ENCODE measurements at regions not wholly inside any gene's neighbourhood (a gene's known extent, or its start where the extent isn't known, plus 50 kb on each side); places are given as distances from the start of the nearest gene placed in this dataset.
A peak's percentile ranks its signal among the peaks of the same experiment; 100 is the strongest.

GRCh38 chr5:12648558-12648957 is 744.3 kb upstream of the CTNND2 start:
- peaks cover 0 to 13% (median 0%) of the 10 kb centered on the region in 4 experiments; a peak in 3 of 8 replicates for H3K36me3 ChIP-seq (ENCODE audit: control insufficient read depth in 2 of 4, insufficient read depth in 4 of 4, low read length in 3 of 4)
- WGBS, 2 experiments (ENCODE audit: extremely low coverage in 1 of 2, insufficient coverage in 1 of 2, insufficient read length in 1 of 2, insufficient replicate concordance in 2 of 2, low coverage in 1 of 2, low lambda C conversion rate in 2 of 2, missing lambda C conversion rate in 1 of 2) = 83% methylated on average over 1 of the region's 1 CpG; no CpG with 5 or more reads in 1 of the 2 experiments
- H3K27me3 ChIP-seq (replicated peaks in 1 of 4; ENCODE audit: control insufficient read depth in 3 of 4, extremely low read depth in 1 of 4, insufficient read depth in 3 of 4, low read length in 3 of 4) = no peaks in the 10 kb centered on the region
- H3K79me2 ChIP-seq (ENCODE audit: control insufficient read depth in 1 of 2, insufficient read depth in 2 of 2, low read length in 2 of 2) = no peaks in the 10 kb centered on the region
- DNase-seq (ENCODE audit: low read depth in 1 of 2, low spot score in 2 of 2) (no peak), FAIRE-seq (no peak)
- H3K9me3 ChIP-seq (ENCODE audit: insufficient read depth in 2 of 2, low read depth in 1 of 2, low read length in 1 of 2) = no peaks in the 10 kb centered on the region
- H2BK15ac ChIP-seq (ENCODE audit: low read length) = no peak overlapping the region
- no peaks in the 10 kb centered on the region; a peak in 1 of 7 replicates for H3K4me1 ChIP-seq (replicated peaks in 1 of 4; ENCODE audit: control insufficient read depth in 3 of 4, insufficient read depth in 4 of 4, low read length in 3 of 4)
- H4K8ac ChIP-seq (ENCODE audit: extremely low read depth, insufficient read depth, low read length) = no peak overlapping the region
- H3K56ac ChIP-seq (replicated peaks; ENCODE audit: insufficient read length, low read depth, low read length) = no peak overlapping the region
- peaks cover 1% of the 10 kb centered on the region in 2 experiments for H4K20me1 ChIP-seq (replicated peaks in 1 of 2; ENCODE audit: control insufficient read depth in 1 of 2, insufficient read depth in 2 of 2, low read length in 2 of 2)
- no peak overlapping the region for H4K91ac ChIP-seq (replicated peaks; ENCODE audit: insufficient read length, low read length)
- no peak overlapping the region for H2AK5ac ChIP-seq (ENCODE audit: low read depth, low read length)
- TF ChIP-seq HDAC2 (IDR thresholded peaks at IDR 0.05; ENCODE audit: borderline replicate concordance in 1 of 2, low read depth in 2 of 2, low read length in 2 of 2) (no peak), JUN (IDR thresholded peaks at IDR 0.05; ENCODE audit: low read depth, low read length) (no peak), POLR2A (IDR thresholded peaks at IDR 0.05; ENCODE audit: control extremely low read depth in 1 of 2, low read depth in 2 of 2, low read length in 2 of 2) (peak in 1 of 2 experiments; percentile 43; a peak in 1 of 3 replicates), POLR2AphosphoS5 (IDR thresholded peaks at IDR 0.05; ENCODE audit: low read depth, low read length) (peak; percentile 67; the same call in 1 of the 2 replicates)
- H2BK20ac ChIP-seq (ENCODE audit: low read length) = no peak overlapping the region
- ChIA-PET CTCF (ENCODE audit: partially characterized antibody) (no interaction called here), POLR2A (ENCODE audit: partially characterized antibody) (interaction anchor here (0.8 to 1.9 kb wide), 5 partner anchors 9 to 32 kb away, joined by 3 to 10 read pairs (median 3); no protein-coding TSS in a partner anchor)
- no peaks in the 10 kb centered on the region for H3K79me1 ChIP-seq (ENCODE audit: low read depth, low read length)
- no peak overlapping the region for H3K9ac ChIP-seq (replicated peaks in 1 of 4; ENCODE audit: extremely low read depth in 1 of 4, low read depth in 3 of 4, low read length in 3 of 4)
- H2BK12ac ChIP-seq (ENCODE audit: low read depth, low read length) = no peak overlapping the region
- H3K23ac ChIP-seq (ENCODE audit: insufficient read length) = no peak overlapping the region
- no peaks in the 10 kb centered on the region for H3K23me2 ChIP-seq (ENCODE audit: low read depth, low read length)
- H2BK120ac ChIP-seq (replicated peaks; ENCODE audit: low read depth, low read length) = no peak overlapping the region
- no peak overlapping the region for H4K5ac ChIP-seq (ENCODE audit: insufficient read length, low read depth, low read length)
- no peak overlapping the region for H3K4me3 ChIP-seq (ENCODE audit: extremely low read depth in 1 of 4, insufficient read depth in 2 of 4, low read depth in 3 of 4, low read length in 4 of 4)
- no peak overlapping the region for H3K14ac ChIP-seq (ENCODE audit: insufficient read length)
- H2AFZ ChIP-seq (ENCODE audit: low read length) = no peak overlapping the region
- no peak overlapping the region for H2BK5ac ChIP-seq (ENCODE audit: low read depth, low read length)
- H3K18ac ChIP-seq (ENCODE audit: extremely low read depth, low read length) = no peak overlapping the region
- no peak overlapping the region for H3K4me2 ChIP-seq (ENCODE audit: insufficient read depth in 1 of 2, low read depth in 2 of 2, low read length in 2 of 2)
- H3K27ac ChIP-seq (ENCODE audit: low read depth, low read length) = no peak overlapping the region
- no peak overlapping the region for H3K4ac ChIP-seq (replicated peaks; ENCODE audit: insufficient read length, low read depth, low read length)

All from H1 (cell line).